22Rv1 (cell line): ENCODE measurements at regions not wholly inside any gene's neighbourhood (a gene's known extent, or its start where the extent isn't known, plus 50 kb on each side); places are given as distances from the start of the nearest gene placed in this dataset.

Source experiments
- ZFX ChIP-seq: fragments of 450-650 bp; IDR thresholded peaks from 2 replicates; pipeline ENCODE4 v1.6.1; 2017; ENCODE audit warnings: antibody characterized with exemption, borderline replicate concordance
- TF ChIP-seq, protein P1 (sequence below): fragments of 450-650 bp; IDR thresholded peaks from 2 replicates; pipeline ENCODE4 v1.5.1; 2017; ENCODE audit warnings: mild to moderate bottlenecking

DNA sequence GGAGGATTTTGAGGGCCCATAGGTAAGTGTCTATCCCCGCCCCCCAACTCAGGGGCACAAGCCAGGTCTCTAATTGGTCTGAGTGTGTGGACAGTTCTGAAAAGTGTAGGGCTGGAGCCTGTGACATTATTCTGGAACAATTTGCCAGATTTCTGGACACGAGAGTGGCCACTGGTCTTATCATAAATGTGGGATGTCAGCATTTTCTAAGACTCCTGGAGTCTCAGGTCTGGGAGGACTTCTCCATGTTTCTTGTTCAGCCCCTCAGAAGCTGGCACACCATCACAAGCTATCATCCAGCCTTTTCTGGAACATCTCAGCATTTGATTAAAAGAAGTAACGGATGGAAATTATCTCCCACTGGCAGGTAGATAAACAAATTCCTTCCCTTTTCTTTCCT, 141.4 kb downstream of the SEC61B start:
- TF ChIP-seq, protein P1, sequence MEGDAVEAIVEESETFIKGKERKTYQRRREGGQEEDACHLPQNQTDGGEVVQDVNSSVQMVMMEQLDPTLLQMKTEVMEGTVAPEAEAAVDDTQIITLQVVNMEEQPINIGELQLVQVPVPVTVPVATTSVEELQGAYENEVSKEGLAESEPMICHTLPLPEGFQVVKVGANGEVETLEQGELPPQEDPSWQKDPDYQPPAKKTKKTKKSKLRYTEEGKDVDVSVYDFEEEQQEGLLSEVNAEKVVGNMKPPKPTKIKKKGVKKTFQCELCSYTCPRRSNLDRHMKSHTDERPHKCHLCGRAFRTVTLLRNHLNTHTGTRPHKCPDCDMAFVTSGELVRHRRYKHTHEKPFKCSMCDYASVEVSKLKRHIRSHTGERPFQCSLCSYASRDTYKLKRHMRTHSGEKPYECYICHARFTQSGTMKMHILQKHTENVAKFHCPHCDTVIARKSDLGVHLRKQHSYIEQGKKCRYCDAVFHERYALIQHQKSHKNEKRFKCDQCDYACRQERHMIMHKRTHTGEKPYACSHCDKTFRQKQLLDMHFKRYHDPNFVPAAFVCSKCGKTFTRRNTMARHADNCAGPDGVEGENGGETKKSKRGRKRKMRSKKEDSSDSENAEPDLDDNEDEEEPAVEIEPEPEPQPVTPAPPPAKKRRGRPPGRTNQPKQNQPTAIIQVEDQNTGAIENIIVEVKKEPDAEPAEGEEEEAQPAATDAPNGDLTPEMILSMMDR, result no peak
- TF ChIP-seq ZFX, result no peak
